ENCODE measurements at regions not wholly inside any gene's neighbourhood (a gene's known extent, or its start where the extent isn't known, plus 50 kb on each side); places are given as distances from the start of the nearest gene placed in this dataset.

- Mint-ChIP-seq H3K4me1 (peaks cover 14% of the 10 kb centered on the region), H3K27me3 (ENCODE audit: insufficient read depth, low read depth) (peaks cover 2% of the 10 kb centered on the region), H3K36me3 (no peaks in the 10 kb centered on the region), H3K4me3 (no peak overlapping the region), H3K9me3 (peaks cover 15% of the 10 kb centered on the region), H3K27ac (no peak overlapping the region)
- H3K27me3 ChIP-seq, result no peaks in the 10 kb centered on the region
- TF ChIP-seq EZH2phosphoT487 (IDR thresholded peaks at IDR 0.05) (no peak), EZH2 (IDR thresholded peaks at IDR 0.05) (no peak)
- TF ChIP-seq, protein P1, sequence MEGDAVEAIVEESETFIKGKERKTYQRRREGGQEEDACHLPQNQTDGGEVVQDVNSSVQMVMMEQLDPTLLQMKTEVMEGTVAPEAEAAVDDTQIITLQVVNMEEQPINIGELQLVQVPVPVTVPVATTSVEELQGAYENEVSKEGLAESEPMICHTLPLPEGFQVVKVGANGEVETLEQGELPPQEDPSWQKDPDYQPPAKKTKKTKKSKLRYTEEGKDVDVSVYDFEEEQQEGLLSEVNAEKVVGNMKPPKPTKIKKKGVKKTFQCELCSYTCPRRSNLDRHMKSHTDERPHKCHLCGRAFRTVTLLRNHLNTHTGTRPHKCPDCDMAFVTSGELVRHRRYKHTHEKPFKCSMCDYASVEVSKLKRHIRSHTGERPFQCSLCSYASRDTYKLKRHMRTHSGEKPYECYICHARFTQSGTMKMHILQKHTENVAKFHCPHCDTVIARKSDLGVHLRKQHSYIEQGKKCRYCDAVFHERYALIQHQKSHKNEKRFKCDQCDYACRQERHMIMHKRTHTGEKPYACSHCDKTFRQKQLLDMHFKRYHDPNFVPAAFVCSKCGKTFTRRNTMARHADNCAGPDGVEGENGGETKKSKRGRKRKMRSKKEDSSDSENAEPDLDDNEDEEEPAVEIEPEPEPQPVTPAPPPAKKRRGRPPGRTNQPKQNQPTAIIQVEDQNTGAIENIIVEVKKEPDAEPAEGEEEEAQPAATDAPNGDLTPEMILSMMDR (IDR thresholded peaks at IDR 0.05), result no peak
- no peak overlapping the region for H3K9ac ChIP-seq
- no peaks in the 10 kb centered on the region for H3K36me3 ChIP-seq
- H3F3A ChIP-seq (ENCODE audit: low read depth), result no peaks in the 10 kb centered on the region
- H3K4me3 ChIP-seq, result no peak overlapping the region
- H3K4me1 ChIP-seq, result peaks cover 10% of the 10 kb centered on the region
- H4K20me1 ChIP-seq (ENCODE audit: low read depth), result no peaks in the 10 kb centered on the region
- H3K4me2 ChIP-seq, result no peak overlapping the region
- H3K9me3 ChIP-seq (ENCODE audit: low read depth), result no peaks in the 10 kb centered on the region
- H3K27ac ChIP-seq, result no peak overlapping the region
- H3K79me2 ChIP-seq (ENCODE audit: low read depth), result no peaks in the 10 kb centered on the region
- no peak for DNase-seq (ENCODE audit: low spot score)
- no peak overlapping the region for H2AFZ ChIP-seq (replicated peaks)
These were observed 87.3 kb upstream of the SEC61G start for GRCh38 chr7:54846273-54846672.

- Histone ChIP-seq H3K4me1 (peaks cover under 1% of the 10 kb centered on the region), H3F3A (ENCODE audit: low read depth) (no peaks in the 10 kb centered on the region), H3K9ac (no peak overlapping the region), H3K4me3 (no peak overlapping the region), H4K20me1 (ENCODE audit: low read depth) (no peaks in the 10 kb centered on the region), H3K27me3 (no peaks in the 10 kb centered on the region), H3K79me2 (ENCODE audit: low read depth) (no peaks in the 10 kb centered on the region), H3K4me2 (no peak overlapping the region), H3K27ac (no peak overlapping the region), H3K9me3 (ENCODE audit: low read depth) (no peaks in the 10 kb centered on the region), H3K36me3 (no peaks in the 10 kb centered on the region), H2AFZ (replicated peaks) (no peak overlapping the region)
- Mint-ChIP-seq H3K4me1 (peaks cover under 1% of the 10 kb centered on the region), H3K27me3 (ENCODE audit: insufficient read depth, low read depth) (peaks cover 4% of the 10 kb centered on the region), H3K36me3 (no peaks in the 10 kb centered on the region), H3K9me3 (peaks cover 22% of the 10 kb centered on the region), H3K27ac (no peak overlapping the region), H3K4me3 (no peak overlapping the region)
- no peak for DNase-seq (ENCODE audit: low spot score)
- TF ChIP-seq EZH2 (IDR thresholded peaks at IDR 0.05) (no peak), EZH2phosphoT487 (IDR thresholded peaks at IDR 0.05) (no peak)
- TF ChIP-seq, protein P1 (IDR thresholded peaks at IDR 0.05), result no peak
These were observed 88.9 kb upstream of the SEC61G start for GRCh38 chr7:54847921-54848320.

DNA sequence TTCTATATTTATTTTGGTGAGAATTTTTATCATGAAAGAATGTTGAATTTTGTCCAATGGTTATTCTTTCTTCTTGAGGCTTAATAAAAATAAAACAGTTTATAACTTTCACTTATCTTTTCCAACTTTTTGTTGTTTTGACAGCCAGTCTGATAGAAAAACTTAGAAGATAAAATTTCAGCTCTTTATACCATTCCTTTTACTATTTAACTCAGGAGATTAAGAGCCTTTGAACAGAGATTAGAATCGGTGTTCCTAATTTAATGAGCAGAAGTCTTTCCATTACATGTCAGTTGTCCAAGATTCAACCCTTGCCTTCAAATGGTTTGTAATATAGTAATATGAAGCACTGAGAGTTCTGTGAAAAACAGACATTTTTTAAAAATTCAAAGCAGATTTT lies 97.8 kb upstream of the SEC61G start:
- H2AFZ ChIP-seq (replicated peaks), result no peak overlapping the region
- no peak overlapping the region for H3K4me3 Mint-ChIP-seq
- no peaks in the 10 kb centered on the region for H3F3A ChIP-seq (ENCODE audit: low read depth)
- H3K9me3 Mint-ChIP-seq, result peaks cover 17% of the 10 kb centered on the region
- no peaks in the 10 kb centered on the region for H3K79me2 ChIP-seq (ENCODE audit: low read depth)
- no peaks in the 10 kb centered on the region for H3K9me3 ChIP-seq (ENCODE audit: low read depth)
- peaks cover 6% of the 10 kb centered on the region for H3K4me1 Mint-ChIP-seq
- H3K36me3 Mint-ChIP-seq, result no peaks in the 10 kb centered on the region
- no peaks in the 10 kb centered on the region for H4K20me1 ChIP-seq (ENCODE audit: low read depth)
- H3K9ac ChIP-seq, result no peak overlapping the region
- no peak overlapping the region for H3K4me3 ChIP-seq
- peaks cover 2% of the 10 kb centered on the region for H3K27me3 Mint-ChIP-seq (ENCODE audit: insufficient read depth, low read depth)
- no peaks in the 10 kb centered on the region for H3K27me3 ChIP-seq
- no peak overlapping the region for H3K4me2 ChIP-seq
- H3K27ac Mint-ChIP-seq, result no peak overlapping the region
- H3K36me3 ChIP-seq, result no peaks in the 10 kb centered on the region
- H3K27ac ChIP-seq, result no peak overlapping the region
- no peak for DNase-seq (ENCODE audit: low spot score)
- peaks cover 9% of the 10 kb centered on the region for H3K4me1 ChIP-seq
- no peak for TF ChIP-seq EZH2 (IDR thresholded peaks at IDR 0.05)
- no peak for TF ChIP-seq EZH2phosphoT487 (IDR thresholded peaks at IDR 0.05)
- TF ChIP-seq, protein P1 (IDR thresholded peaks at IDR 0.05), result no peak

Data from neural progenitor cell (in vitro differentiated cells).